NCI-H1417 treated with DMSO at 0.1 percent for 48 hours (cell line): ENCODE measurements at regions not wholly inside any gene's neighbourhood (a gene's known extent, or its start where the extent isn't known, plus 50 kb on each side); places are given as distances from the start of the nearest gene placed in this dataset.
"Not testable (repeated sequence)": the region's sequence is repeated elsewhere in the genome, so short reads cannot be mapped to it uniquely, and the experiment has no call there.

Experiments used
- DNase-seq: peaks from one replicate; lab custom pipeline; 2025; lab: John Stamatoyannopoulos, UW

GRCh38 chr2:83261591-83262136 lies 1197.4 kb downstream of the SUCLG1 start:
- DNase-seq: no peak

DNA sequence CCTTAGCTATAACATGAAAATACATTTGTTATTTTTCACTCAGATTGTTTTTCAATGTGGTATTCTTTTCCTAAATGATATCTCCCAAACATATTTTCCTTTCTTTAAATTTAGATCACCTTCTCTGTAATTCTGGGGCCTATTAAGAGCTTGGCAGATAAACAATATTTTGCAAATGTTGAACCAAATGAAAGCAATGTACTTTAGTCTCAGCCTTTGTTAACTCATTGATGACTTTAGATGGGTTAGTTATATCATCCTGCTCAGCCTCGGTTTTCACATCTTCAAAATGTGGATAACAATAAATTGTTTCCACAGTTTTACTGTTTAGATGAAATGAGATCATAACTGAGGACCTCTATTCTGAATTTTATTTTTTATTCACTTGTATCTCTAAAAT lies 1205.2 kb downstream of the SUCLG1 start:
- no peak for DNase-seq

DNA sequence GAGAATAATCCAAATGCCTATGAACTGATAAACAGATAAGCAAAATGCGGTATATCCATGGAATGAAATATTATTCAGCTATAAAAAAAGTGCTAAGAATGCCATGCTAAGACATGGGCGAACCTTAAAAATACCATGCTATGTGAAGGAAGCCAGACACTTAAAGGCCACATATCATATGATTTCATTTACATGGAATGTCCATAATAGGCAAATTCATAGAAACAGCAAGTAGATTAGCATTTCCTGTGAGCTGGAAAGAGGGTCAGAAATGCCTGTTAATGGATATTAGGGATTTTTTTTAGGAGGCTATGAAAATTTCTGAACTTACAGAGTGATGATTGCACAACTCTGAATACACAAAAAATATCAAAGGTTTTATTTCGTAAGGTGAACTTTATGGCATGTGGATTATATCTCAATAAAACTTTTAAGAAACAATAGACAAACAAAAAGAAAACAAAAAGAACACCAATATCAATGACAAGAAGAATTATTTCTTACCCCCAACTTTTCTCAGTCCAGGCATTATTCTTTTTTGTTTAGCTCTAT lies 1207.7 kb downstream of the SUCLG1 start:
- DNase-seq: no peak

- not testable (repeated sequence) for DNase-seq
These were observed 1213.1 kb downstream of the SUCLG1 start for GRCh38 chr2:83245806-83246537.

- no peak for DNase-seq
These were observed 1218.5 kb downstream of the SUCLG1 start for GRCh38 chr2:83240611-83241010.

DNA sequence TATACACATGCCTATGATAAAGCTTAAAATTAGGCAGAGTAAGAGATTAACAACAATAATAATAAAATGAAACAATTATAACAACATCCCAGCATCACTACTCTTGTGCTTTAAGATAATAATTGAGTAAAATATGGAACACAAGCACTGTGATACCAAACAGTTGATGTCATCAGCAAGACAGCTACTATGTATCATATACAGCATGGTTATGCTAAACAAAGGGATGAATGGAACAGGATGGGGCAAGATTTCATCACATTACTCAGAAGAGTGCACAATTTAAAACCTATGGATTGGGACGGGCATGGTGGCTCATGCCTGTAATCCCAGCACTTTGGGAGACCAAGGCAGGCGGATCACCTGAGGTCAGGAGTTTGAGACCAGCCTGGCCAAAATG lies 1221.0 kb downstream of the SUCLG1 start:
- no peak for DNase-seq

- no peak for DNase-seq
These were observed 1224.8 kb downstream of the SUCLG1 start for GRCh38 chr2:83234246-83234645.

- no peak for DNase-seq
These were observed 1225.3 kb downstream of the SUCLG1 start for GRCh38 chr2:83233781-83234180.

DNA sequence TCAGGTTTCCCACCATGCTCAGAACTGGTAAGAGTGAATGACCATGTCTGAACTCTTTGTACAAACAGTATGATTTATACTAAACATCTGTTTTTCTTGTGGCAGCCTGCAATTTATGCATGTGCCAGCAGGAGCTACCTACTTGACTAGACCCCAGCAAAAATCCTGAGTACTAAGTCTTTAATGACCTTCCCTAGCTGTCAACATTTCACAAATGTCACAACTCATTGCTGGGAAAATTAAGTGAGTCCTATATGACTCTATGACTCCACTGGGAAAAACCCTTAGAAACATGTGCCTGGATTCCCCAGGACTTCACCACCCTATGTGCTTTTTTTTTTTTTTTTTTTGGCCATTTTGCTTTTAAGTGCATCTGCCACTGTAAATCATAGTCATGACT lies 1225.8 kb downstream of the SUCLG1 start:
- DNase-seq: no peak

GRCh38 chr2:83229443-83229842 lies 1229.6 kb downstream of the SUCLG1 start:
- no peak for DNase-seq

DNA sequence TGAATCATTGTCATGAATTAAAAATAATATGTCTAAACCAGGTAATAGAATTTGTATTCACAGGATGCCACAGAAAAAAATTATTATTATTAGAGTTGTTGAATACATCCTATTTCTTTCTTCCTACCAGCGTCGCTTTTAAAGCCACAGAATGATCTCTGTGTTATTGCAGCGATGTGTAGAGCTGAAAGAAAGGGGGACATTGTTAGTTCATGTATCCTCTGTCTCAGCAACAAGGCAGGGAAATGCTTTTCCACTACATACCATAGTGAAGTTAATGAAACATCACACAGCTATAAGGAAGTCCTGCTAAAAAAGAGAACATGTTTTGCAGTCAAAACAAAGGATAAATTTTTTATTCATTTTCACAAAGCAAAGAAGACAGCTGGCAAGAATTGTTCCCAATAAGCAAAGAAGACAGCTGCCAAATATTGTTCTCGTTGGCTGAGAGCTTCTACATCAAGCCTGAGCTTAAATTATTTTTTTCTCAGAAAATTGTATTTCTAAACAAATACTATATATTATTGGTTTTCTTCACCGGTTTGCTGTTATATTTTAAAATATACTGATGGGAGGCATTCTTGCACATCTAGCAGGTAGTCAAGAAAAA lies 1234.4 kb downstream of the SUCLG1 start:
- DNase-seq: no peak

DNA sequence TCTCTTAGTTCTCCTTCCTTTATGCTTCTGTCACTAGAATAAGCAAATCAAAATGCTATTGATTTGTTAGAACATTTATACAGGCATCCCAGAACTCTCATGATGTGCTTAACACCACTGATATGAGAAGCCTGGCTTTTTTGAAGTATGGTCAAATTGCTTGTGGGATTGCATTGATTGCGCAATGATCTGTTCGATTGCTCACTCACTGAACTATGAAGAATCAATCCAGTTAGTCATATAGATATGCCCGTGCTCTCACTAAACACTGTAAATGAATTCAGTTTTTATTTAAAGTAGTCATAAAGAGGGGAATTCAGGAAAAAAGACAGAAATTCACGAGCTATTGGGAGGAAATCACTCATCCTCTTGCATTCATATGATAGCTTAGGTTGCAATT lies 1237.8 kb downstream of the SUCLG1 start:
- no peak for DNase-seq

DNA sequence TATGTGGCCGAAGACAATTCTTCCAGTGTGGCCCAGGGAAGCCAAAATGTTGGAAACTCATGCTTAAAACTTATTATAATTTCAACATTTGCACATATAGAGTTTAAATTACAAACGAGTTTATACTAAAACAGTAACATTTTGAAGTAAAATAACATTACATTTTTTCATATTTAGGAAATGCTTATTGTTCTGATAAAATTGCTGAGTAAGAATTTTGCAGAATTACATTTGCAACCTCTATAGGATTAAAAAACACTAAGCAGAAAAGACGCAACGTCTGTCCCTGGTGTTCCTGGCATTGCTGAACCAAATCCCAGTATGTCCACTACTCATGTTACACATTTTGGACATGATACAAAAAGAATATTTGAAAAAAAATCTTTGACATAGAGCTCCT lies 1241.2 kb downstream of the SUCLG1 start:
- no peak for DNase-seq

GRCh38 chr2:83196225-83196624 lies 1262.9 kb downstream of the SUCLG1 start:
- no peak for DNase-seq

DNA sequence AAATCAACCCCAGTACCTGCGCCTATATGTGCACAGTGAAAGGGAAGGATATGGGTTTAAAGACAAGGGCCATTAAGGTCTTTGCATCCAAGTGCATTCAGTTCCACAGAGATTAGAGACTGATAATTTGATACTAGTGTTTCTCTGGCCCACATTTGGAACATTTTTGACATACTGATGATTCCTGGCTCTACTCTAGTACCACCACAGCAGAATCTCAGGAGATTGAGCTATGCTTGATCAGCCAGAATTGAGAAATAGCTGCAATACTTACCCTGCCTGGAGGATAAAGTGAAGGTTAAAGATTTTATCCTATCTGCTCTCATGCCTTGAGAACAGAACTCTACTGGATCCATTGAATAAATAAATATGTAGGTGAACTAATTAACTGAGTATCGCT lies 1267.8 kb downstream of the SUCLG1 start:
- DNase-seq: no peak

GRCh38 chr2:83186105-83186760 lies 1272.8 kb downstream of the SUCLG1 start:
- no peak for DNase-seq

- not testable (repeated sequence) for DNase-seq
These were observed 1278.1 kb downstream of the SUCLG1 start for GRCh38 chr2:83180862-83181530.

DNA sequence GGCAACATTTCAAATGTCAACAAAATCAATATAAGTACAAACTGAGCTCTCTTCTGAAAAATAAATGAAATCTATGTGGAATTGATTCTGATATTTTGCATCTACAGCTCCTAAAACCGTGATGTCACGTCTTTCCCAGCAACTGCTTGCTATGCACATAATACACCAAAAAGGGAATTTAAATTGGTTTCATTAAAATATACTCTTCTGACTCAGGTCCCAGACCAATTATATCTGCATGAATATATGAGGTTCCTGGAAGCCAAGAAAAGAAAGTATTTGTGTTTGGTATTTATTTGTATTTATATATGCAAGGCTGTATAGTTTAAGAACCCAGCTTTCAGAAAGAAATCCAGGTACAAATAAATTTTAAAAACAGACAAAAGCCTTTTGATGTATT lies 1282.5 kb downstream of the SUCLG1 start:
- no peak for DNase-seq

GRCh38 chr2:83172841-83173240 lies 1286.2 kb downstream of the SUCLG1 start:
- no peak for DNase-seq

GRCh38 chr2:83168377-83168776 lies 1290.7 kb downstream of the SUCLG1 start:
- DNase-seq: no peak

- no peak for DNase-seq
These were observed 1296.7 kb downstream of the SUCLG1 start for GRCh38 chr2:83162421-83162820.

GRCh38 chr2:83160571-83160970 lies 1298.5 kb downstream of the SUCLG1 start:
- DNase-seq: no peak
